ENCODE measurements at regions not wholly inside any gene's neighbourhood (a gene's known extent, or its start where the extent isn't known, plus 50 kb on each side); places are given as distances from the start of the nearest gene placed in this dataset.

DNA sequence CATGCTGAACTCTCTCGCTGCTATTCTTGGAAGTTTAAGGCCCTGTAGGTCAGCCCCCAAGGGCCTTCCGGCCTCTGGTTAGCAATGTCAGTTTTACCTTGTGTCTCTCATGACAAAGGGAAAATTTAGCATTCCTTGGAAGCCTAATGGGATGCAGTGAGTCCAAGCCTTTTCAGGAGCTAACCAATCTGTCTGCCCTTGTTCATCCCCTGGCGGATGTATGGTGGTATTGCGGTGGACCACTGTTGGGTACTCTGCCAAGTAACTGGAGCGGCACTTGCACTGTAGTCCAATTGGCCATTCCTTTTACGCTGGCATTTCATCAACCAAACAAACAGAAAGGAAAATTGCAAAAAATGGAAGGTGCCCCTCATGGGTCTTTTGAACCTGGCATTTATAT is 318.4 kb upstream of the NMUR2 start:
- TF ChIP-seq TAF1 (IDR thresholded peaks at IDR 0.05; ENCODE audit: low read depth), result no peak
- no peak for TF ChIP-seq CREB1 (IDR thresholded peaks at IDR 0.05; ENCODE audit: low read depth)
- TF ChIP-seq, protein P1, sequence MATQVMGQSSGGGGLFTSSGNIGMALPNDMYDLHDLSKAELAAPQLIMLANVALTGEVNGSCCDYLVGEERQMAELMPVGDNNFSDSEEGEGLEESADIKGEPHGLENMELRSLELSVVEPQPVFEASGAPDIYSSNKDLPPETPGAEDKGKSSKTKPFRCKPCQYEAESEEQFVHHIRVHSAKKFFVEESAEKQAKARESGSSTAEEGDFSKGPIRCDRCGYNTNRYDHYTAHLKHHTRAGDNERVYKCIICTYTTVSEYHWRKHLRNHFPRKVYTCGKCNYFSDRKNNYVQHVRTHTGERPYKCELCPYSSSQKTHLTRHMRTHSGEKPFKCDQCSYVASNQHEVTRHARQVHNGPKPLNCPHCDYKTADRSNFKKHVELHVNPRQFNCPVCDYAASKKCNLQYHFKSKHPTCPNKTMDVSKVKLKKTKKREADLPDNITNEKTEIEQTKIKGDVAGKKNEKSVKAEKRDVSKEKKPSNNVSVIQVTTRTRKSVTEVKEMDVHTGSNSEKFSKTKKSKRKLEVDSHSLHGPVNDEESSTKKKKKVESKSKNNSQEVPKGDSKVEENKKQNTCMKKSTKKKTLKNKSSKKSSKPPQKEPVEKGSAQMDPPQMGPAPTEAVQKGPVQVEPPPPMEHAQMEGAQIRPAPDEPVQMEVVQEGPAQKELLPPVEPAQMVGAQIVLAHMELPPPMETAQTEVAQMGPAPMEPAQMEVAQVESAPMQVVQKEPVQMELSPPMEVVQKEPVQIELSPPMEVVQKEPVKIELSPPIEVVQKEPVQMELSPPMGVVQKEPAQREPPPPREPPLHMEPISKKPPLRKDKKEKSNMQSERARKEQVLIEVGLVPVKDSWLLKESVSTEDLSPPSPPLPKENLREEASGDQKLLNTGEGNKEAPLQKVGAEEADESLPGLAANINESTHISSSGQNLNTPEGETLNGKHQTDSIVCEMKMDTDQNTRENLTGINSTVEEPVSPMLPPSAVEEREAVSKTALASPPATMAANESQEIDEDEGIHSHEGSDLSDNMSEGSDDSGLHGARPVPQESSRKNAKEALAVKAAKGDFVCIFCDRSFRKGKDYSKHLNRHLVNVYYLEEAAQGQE (IDR thresholded peaks at IDR 0.05; ENCODE audit: low read depth), result no peak
- TF ChIP-seq NFIC (IDR thresholded peaks at IDR 0.05), result no peak
- TF ChIP-seq, protein P2, sequence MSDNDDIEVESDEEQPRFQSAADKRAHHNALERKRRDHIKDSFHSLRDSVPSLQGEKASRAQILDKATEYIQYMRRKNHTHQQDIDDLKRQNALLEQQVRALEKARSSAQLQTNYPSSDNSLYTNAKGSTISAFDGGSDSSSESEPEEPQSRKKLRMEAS (IDR thresholded peaks at IDR 0.05), result no peak
- TF ChIP-seq FOXM1 (IDR thresholded peaks at IDR 0.05; ENCODE audit: borderline replicate concordance, low read depth), result no peak
- TF ChIP-seq TCF12 (IDR thresholded peaks at IDR 0.05; ENCODE audit: low read depth), result no peak
- no peak for TF ChIP-seq YY1 (IDR thresholded peaks at IDR 0.05; ENCODE audit: low read depth)
- no peak for TF ChIP-seq TEAD4 (IDR thresholded peaks at IDR 0.05)
- no peak for TF ChIP-seq EP300 (IDR thresholded peaks at IDR 0.05; ENCODE audit: borderline replicate concordance)

Data from Ishikawa (cell line).